Renal pelvis (tissue), 1 donor: ENCODE measurements at regions not wholly inside any gene's neighbourhood (a gene's known extent, or its start where the extent isn't known, plus 50 kb on each side); places are given as distances from the start of the nearest gene placed in this dataset.

ENCODE experiments used
- DNase-seq: peaks from one replicate; pipeline ENCODE4 v3.0.0-alpha.2; 2013

DNA sequence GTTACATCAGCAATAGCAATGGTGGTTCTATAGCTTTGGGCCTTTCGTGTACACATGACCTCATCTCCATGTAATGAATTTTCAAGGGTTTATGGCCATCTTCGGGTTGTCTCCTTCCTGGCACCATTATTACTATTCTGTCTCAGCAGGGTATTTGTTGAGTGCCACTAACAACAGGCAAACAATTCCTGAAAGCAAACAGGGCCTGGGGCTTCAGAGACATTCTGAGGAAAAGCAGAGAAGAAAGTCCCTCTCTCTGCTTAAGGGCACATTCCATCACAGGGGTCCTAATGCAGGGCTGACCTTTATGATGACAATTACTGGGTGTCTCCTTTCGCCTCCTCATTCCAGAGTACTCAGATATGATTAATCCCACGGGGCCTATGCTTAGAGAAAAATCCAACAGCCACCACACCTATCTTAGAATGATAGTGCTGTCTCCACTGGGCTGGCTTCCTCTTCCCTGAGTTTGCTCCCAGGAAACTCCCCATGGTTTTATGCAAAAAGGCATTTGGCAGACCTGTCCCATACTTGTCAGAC is 540.2 kb upstream of the ZNF462 start:
- no peak for DNase-seq

DNA sequence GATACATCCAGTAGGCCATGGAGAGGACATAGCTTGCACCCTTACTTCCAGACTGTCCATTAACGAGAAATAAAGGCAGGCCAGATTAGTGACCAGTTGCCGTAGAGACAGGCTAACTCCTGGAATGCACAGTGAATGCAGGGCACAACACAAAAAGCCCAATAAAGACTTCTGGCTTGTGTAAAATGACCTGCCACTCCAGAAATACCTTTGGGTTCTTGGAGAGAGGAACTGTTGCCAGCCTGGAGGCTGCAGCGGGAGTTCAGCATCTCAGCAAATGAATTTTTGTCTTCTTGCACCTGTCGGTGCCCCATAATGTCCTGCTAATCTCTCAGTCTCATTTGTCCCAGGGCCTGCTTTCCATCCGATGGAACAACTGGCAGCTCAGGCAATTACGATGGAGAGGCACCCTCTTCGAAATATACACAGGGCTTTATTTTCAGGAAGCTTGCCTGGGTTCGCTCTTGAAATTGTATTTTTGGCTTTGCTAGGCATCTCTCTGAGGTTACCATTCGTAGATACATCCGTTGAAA is 538.8 kb upstream of the ZNF462 start:
- no peak for DNase-seq

DNA sequence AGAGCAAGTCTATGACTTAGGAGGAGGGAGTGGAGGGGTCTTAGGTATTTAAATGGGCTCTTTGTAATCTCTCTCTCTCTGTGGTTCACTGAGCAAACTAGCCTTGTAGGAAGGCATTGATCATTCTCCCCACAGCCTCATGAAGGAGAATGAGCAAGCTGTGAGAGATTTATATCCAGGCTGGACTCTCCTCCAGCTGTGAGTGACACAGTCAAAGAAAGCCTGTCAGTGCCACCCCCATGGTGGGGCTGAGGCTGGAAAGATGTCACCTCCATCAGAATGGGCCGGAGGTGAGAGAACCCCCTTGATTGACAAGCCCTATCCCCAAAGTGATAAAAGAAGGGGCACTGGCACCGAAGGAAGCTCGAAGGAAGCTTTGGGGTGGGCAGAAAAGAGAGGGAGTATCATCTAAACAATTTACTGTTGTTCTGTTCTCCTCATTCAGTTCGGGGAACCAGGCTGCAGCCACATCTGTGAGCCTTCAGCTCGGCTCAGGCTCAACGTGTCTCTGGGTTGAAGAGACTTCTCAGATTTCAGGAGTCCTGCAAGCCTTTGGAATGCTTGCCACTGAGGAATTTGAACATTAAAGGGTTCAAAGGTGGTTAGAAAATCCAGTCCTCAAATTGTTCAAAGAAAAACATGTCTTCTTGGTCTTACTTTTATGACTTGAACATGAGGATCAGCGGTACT is 538.2 kb upstream of the ZNF462 start:
- DNase-seq: peak; percentile 45

DNA sequence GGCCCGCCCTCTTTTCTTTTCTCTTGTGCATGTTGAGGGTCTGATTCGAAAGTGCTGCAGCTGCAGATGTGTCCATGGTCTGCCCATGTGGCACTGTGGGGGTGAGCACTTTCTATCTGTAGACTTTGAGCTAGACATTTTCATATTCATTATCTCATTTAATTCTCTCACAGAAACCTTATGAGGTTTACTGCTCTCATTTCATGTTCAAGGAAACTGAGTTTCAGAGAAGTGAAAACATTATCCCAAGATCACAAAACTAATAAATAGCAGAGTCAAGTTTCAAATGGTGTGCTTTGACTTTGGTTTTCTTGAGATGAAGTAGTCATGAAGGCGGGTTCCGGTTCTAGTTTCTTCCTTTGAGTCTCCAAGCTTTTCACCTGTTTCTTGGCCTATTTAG is 536.5 kb upstream of the ZNF462 start:
- DNase-seq: no peak

DNA sequence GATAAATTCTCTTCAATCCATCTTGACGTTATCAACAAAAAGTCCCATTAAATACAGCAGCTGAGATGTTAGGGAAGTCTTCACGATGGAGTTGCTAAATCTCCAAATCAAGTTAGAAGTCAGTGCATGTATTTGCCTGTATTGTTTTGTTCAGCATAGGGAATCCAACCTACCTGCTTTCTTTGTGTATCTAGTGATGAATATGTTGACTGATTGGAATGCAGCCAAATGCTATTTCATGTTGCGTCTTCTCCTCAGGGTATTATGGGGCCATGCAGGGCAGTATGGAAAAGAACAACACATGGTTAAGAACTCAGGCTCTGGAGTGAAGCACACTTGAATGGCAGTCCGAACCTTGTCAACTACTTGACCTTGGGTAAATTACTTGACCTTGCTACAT is 529.5 kb upstream of the ZNF462 start:
- no peak for DNase-seq

DNA sequence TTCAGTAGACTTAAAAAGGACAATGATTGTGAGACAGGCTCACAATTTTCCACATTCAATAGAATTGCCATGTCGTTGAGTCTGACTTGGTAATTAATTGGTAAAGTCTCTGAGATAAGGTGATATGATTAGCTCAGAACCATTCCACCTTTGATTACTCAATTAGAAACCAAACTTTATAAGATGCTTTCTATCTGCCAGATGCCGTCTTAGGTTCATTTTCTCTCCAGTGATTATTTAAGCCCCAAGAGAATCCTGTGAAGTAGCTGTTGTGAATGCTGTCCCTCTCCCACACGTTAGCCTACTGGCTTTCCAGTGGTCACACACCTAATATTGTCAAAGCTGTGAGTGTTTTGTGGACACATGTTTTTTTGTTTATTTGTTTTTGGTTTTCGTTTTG is 528.9 kb upstream of the ZNF462 start:
- DNase-seq: no peak

DNA sequence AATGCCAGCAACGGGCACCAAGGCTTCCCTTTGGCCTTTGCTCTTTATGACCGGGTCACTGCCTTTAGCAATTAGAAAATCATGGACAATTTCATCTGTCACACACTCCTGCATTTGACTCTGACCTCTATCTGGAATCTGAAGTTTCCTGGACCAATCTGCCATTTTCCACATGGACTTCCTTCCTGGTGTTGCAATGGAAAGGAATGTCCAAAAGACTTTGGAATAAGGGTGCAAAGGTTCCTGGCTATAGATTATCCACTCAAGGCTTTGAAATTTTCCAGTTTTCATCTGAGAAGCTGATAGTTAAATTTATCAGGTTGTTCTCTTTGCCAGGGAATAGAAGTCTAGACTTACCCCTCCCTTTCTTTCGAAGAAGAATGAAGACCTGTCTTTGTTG is 523.1 kb upstream of the ZNF462 start:
- DNase-seq: no peak

DNA sequence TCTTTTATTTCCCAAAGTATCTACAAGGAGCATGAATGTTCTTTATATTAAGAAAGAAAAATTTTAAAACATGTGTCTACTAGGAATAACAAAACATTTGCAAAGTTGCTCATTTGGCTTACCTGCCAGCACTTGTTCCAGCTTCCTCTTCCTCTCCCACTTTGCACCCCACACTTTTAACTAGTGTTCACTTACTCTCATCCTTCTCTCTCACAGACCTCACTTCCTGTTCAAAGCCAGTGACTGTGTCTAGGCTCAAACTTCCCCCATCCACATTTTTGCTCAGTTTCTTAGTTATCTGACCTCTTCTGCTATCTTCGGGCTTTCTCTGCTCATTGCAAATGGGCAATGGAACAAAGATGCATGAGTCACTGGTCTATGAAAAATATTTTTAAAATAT is 512.2 kb upstream of the ZNF462 start:
- no peak for DNase-seq

DNA sequence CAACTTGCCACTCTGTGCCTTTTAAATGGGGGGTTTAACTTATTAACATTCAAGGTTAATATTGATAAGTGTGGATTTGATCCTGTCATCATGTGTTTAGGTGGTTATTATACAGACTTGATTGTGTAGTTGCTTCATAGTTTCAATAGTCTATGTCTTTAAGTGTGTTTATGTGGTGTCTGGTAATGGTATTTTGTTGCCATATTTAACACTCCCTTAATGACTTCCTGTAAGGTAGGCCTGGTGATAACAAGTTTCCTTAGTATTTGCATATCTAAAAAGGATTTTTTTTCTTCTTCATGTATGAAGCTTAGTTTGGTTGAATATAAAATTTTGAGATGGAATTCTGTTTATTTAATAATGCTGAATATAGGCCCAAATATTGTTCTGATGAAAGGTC is 506.0 kb upstream of the ZNF462 start:
- DNase-seq: no peak

DNA sequence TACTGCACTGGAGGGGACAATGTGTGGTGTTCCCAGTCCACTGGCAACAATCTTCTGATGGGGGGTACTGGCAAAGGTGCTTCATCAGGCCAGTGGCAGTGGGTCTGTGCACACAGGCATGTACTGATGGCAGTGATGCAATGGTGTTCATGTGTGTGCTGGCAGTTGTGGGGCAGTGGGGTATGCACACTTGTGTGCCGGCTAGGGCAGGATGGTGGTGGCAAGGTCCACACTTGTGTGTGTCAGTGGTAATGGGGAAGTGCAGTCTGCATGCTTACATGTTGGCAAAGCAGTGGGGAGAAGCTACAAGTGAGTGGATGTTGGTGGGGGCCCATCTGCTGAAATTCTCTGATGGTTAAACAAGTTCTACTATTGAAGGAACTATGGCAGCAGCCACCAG is 504.6 kb upstream of the ZNF462 start:
- no peak for DNase-seq

DNA sequence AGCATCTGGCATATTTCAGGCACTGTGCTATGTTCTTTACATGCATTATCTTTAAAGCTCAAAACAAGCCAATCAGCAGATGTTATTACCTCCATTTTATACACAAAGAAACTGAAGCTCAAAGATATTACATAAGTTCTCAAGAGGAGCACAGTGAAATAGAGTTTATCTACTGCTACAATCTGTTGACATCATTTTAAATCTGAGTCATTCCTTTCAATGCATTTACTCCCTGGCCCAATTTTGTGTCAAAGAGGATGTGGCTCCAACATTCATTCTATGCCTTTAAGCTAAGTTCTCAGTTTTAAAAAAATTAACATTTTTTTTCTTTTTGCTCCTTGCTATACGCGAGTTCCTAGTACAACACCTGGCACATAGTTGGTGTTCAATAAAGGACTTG is 486.3 kb upstream of the ZNF462 start:
- no peak for DNase-seq

DNA sequence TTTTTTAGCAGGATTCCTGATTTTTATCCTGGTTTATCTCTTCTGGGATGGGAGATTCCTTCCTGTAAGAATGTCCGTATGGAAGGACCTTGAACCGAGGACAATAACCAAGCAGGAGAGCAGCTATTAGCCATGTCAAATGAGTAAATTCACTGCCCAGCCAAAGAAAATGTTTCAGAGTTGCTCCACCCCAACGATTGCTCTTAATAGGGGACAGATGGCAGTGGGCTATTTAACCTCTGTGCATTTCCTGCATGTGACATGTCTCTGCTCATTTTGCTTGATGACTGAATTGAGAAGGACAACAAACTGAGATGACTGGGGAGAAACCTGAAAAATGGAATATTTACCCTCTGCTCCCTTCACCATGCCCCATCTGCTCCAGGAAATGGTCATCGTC is 479.9 kb upstream of the ZNF462 start:
- no peak for DNase-seq

DNA sequence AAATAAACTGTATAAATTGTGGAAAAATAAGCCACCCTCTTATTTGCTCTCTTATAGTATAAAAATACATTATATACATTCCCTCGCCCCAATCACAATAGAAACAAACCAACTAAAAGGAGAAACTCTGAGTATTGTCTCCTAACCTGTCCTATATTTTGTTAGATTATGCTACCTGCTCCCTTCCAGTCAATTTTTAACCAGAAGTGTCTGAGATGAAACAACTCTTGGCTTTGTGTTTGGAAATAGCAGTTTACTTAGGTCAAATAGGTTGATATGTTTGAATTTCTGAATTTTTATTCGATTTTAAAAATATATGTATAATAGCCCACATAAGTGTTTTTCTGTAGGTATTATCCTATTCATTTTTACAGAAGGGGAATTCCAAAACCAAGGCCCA is 475.0 kb upstream of the ZNF462 start:
- DNase-seq: no peak

DNA sequence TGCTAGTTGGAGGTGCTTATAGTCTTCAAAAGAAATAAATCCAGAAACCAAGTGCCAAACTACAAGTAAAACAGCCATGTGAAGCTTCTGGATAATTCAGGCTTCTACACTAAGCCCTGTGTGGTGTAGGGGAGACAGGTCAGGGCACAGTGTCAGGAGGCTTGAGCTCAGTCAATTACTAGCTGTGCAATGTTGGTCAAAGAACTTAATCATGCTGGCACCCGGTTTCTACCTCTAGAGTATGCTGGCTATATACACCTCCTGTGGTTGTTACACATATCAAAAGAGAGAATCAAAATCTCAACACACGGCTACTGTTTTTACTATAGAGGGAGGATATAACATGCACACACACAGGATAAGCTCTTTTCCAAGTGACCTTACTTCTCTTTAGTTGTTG is 469.7 kb upstream of the ZNF462 start:
- DNase-seq: no peak

DNA sequence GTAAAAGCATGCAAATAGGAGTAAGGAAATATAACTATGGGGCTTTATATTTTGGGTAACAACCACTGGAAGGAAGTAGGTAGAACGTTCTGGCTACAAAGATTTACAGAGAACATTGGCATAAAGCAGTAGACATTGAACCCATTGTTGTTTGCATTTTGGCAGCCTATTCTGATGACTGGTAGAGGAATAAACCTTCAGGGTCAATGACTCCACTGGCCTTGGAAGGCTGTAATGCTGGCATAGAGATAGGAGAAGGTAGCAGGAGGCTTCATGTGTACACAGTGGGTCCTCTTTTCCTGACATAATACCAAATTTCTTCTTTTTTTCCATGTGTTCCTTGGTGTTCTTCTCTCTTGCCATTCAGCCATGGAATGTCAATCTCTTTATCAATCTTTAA is 462.8 kb upstream of the ZNF462 start:
- DNase-seq: no peak

DNA sequence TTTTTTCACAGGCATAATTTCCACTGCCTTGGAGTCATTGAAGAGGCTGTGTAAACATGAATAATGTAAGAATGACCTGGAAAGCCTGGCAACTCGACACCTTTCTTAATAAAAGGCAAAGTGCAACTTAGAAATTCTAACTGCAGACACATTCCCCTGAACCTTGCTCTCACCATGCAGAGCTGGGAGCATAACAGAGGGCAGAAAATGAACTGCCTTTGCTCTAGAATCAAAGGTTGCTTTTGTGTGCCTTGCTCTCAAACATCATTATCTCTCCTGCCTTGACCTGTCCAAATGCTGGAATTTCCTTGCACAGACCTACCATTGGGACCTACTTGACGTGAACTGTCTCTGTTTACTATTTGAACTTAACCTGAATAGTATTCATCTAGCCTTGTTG is 462.0 kb upstream of the ZNF462 start:
- no peak for DNase-seq

DNA sequence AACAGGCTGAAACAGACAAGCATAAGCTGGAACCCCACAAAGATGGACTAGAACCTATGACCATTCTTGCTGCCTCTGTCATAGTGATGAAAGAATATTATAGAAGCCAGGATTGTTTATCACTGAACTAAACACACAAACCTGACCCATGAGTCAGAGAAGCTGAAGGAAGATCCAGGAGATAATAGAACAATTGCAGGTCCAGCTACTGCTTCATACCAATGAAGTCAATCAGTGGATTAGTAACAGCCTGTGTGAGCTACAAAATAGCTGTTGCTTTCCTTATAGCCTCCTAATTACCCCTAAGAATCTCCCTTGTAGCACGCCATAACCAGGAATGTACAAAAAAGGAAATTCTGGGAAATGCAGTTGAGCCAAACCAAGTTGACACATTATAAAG is 459.9 kb upstream of the ZNF462 start:
- no peak for DNase-seq

DNA sequence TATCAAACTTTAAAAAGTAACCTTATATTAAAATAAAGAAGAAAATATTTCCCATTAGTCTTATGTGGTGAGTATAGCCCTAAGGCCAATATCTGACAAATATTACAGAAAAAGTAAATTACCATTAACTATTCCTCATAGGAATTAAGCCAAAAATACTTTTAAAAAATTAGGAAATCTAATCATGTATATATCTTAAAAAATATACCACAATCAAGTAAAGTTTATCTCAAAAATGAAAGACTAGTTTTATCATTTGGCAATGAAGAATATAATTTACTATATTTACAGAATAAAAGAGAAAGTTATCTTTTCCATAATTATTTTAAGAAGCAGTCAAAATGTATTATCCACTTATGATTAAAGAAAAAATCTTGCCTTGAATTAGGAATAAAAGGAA is 458.8 kb upstream of the ZNF462 start:
- DNase-seq: no peak

DNA sequence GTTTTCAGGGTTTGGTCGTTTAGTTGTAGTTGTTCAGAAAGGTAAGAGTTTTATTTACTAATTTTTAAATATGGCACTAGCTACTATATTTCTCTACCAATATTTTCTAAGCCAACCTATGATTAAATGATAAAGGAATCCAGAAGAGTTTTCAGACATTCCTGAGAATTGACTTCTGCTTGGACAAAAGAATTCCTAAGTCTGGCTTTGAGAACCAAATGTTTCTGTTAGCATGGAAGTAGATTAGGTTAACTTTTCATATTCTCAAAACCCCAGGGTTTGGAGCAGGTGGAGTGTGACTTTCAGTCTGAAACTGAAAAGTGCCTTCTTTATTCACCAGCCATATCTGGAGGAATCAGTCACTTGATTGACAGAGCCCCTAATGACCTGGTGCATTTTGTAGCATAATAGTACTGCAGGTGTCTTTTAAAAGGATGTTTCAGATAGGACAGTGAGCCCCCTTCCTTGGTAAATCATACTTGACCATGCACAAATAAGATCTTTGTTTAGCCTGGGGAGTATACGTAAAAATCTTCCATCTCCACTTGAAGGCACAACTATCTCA is 457.0 kb upstream of the ZNF462 start:
- DNase-seq: no peak

DNA sequence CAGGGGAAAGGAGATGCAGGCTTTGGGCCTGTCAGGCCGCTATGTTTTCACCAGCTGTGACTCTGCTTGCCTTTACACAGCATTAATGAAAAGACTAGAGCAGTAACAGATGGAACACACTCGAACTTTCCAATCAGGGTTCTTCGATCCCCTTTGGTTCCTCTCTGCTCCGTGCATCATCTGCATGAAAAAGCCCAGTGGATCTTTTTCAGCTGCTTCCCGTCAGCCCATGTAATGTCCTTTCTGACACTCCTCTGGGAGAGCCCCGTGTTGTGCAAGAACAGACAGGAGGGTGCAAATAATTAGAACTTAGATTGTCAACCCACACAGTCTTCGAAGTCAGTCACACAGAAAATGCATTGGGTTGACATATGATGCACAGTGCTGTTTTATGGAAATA is 448.9 kb upstream of the ZNF462 start:
- no peak for DNase-seq

DNA sequence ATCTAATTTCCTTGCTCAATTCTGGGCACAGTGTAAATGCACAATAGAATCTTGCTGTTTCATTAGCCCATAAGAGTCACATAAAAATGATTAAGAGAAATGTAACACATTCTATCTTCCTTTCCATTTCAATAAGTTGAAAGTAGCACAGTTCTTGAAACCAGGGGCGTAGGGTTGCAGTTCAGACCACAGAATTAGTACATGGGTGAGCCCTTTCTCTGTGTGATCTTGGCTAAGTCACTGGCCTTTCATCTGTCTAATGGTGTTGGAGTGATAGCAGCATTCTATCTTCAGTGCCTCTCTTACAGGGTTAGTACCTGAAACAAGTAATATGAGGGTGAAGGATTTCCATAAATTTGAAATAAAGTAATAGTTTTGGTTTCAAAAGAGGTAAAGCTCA is 445.3 kb upstream of the ZNF462 start:
- DNase-seq: no peak

DNA sequence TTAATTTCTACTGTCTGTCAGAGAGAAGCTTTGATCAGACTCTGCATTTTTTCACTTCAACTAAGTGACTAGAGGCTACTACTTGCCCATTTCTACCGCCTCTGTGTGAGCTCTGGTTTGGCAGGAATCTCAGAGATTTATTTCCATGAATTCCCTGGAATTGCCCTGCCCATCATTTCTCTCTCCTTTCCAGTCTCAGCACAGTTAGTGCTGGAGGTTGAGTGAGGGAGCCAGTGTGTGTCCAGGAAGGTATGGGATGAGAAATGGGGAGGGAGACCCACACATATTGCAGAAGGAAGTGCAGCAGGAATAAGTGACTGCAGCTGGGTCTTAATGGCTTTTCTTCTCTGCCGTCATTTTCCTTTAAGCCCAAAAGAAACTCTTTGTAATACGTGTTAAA is 443.1 kb upstream of the ZNF462 start:
- no peak for DNase-seq

DNA sequence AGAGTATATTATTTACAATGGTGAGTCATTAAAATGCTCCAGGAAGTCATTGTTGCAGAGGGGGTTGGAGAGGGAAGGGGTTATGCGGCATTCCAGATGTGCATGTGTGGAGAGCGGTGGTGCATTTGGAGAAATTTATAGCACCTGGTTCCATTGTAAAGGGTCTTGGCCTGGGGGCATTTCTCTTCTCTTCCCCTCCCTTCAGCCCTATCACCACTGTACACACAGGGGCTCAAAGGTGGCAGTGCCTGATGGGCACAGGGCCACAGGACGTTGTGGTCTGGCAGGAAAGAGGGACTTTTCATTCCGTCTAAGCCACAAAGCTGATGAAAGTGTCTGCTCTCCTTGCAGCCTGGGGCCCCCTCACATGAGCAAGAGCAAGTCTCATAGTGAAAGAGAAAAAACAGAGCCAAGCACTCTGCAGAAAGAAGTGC is 442.4 kb upstream of the ZNF462 start:
- DNase-seq: peak; percentile 31

DNA sequence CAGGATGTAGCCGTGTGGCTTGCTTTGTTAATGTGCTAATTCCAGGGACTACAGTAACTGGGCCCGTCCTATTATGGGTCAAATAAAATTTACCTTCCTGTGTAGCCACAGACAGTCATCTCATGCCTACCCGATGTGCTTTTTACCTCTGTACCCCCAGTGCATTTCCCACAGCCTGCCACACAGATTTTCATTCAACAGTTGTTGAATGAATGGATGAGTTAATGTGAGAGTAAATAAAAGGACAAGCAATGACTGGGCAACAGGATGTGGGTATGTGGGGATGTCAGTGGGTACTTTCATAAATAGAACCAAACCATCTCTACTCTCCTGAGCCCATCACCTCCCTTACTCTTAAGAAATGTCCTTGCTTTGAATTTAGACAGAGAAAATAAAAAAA is 441.2 kb upstream of the ZNF462 start:
- no peak for DNase-seq
